ENCODE measurements at regions not wholly inside any gene's neighbourhood (a gene's known extent, or its start where the extent isn't known, plus 50 kb on each side); places are given as distances from the start of the nearest gene placed in this dataset.

DNA sequence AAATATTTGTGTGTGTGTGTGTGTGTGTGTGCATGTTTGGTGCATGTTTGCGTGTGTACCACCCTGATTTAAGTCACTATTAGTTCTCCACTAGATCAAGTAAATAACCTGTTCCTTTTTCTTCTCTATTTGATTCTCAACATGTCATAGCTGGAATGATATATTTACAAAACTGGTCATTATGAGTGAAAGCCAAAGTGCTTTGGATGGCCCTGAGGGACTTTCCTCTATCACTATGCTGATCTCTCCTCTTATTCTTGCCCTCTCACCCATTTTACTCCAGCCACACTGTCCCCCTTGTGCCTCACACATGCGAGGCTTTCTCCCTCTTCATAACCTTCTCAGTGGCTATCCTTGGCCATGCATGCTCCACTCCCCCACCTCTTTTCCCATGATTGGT lies 144.6 kb upstream of the NMUR2 start:
- TF ChIP-seq, protein P1, sequence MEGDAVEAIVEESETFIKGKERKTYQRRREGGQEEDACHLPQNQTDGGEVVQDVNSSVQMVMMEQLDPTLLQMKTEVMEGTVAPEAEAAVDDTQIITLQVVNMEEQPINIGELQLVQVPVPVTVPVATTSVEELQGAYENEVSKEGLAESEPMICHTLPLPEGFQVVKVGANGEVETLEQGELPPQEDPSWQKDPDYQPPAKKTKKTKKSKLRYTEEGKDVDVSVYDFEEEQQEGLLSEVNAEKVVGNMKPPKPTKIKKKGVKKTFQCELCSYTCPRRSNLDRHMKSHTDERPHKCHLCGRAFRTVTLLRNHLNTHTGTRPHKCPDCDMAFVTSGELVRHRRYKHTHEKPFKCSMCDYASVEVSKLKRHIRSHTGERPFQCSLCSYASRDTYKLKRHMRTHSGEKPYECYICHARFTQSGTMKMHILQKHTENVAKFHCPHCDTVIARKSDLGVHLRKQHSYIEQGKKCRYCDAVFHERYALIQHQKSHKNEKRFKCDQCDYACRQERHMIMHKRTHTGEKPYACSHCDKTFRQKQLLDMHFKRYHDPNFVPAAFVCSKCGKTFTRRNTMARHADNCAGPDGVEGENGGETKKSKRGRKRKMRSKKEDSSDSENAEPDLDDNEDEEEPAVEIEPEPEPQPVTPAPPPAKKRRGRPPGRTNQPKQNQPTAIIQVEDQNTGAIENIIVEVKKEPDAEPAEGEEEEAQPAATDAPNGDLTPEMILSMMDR (IDR thresholded peaks at IDR 0.05), result no peak
- TF ChIP-seq POLR2A (IDR thresholded peaks at IDR 0.05), result no peak

Data from right lobe of liver (tissue), 4 donors.